ENCODE measurements at regions not wholly inside any gene's neighbourhood (a gene's known extent, or its start where the extent isn't known, plus 50 kb on each side); places are given as distances from the start of the nearest gene placed in this dataset.
A peak's percentile ranks its signal among the peaks of the same experiment; 100 is the strongest.

- TF ChIP-seq EP300 (conservative IDR thresholded peaks at IDR 0.05; ENCODE audit: poor library complexity, severe bottlenecking) (peak; percentile 76), POLR2AphosphoS5 (IDR thresholded peaks at IDR 0.05) (no peak), CTCF (IDR thresholded peaks at IDR 0.05; ENCODE audit: poor library complexity, severe bottlenecking) (no peak), RAD21 (conservative IDR thresholded peaks at IDR 0.05) (no peak), REST (IDR thresholded peaks at IDR 0.05; ENCODE audit: borderline replicate concordance) (peak; percentile 36), EZH2 (IDR thresholded peaks at IDR 0.05; ENCODE audit: borderline replicate concordance, insufficient read depth, low read length, poor library complexity, severe bottlenecking) (no peak), TAF1 (IDR thresholded peaks at IDR 0.05; ENCODE audit: low read depth) (no peak)
Observed at GRCh38 chr14:98647754-98648153, 624.2 kb downstream of the BCL11B start.

Data from neural cell (in vitro differentiated cells).